ENCODE measurements at regions not wholly inside any gene's neighbourhood (a gene's known extent, or its start where the extent isn't known, plus 50 kb on each side); places are given as distances from the start of the nearest gene placed in this dataset.

DNA sequence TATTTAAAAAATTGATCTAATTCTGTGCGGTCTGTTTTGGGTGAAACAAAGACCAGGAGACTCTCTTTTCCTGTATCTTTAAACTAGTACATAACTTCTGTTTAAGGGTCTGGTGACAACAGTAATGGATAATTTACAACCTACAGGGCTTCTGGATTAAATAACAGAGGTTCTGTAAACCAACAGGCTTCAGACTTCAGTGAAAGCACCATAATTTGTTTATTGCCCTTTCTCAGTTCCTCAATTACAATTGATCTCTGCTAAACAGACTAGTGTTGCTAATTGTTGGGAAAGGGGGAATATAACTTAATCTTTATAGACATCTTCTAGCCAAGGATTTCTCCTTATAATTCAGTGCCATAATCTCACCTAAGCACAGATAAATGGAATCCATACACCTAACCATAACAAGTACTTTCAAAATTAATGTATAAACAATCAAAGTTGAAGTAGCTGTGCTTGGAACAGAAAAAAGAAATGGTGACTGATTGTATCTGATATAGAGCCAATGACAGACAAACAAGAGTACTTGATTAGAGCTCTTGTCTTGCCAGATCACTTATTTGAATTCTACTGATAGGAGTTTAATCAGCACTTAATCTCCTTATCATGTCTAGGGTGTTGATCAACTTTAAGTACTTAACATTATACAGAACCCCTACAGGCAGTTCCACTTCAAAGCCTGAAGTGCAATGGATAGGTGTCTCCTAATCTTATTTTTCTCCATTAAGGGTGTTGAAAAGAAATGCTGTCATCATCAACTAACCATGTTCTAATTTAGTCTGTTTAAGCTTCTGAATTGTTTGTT is 536.0 kb downstream of the NR2F1-AS1 start:
- no peak overlapping the region for H3K4me3 ChIP-seq (ENCODE audit: low read depth, low read length)
- no peak for DNase-seq (ENCODE audit: low read depth, low spot score)
- in situ Hi-C loops (cut with HindIII; ENCODE audit: low sequenced_read_pairs): no loop called here
- TF ChIP-seq, protein P1, sequence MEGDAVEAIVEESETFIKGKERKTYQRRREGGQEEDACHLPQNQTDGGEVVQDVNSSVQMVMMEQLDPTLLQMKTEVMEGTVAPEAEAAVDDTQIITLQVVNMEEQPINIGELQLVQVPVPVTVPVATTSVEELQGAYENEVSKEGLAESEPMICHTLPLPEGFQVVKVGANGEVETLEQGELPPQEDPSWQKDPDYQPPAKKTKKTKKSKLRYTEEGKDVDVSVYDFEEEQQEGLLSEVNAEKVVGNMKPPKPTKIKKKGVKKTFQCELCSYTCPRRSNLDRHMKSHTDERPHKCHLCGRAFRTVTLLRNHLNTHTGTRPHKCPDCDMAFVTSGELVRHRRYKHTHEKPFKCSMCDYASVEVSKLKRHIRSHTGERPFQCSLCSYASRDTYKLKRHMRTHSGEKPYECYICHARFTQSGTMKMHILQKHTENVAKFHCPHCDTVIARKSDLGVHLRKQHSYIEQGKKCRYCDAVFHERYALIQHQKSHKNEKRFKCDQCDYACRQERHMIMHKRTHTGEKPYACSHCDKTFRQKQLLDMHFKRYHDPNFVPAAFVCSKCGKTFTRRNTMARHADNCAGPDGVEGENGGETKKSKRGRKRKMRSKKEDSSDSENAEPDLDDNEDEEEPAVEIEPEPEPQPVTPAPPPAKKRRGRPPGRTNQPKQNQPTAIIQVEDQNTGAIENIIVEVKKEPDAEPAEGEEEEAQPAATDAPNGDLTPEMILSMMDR (IDR thresholded peaks at IDR 0.05; ENCODE audit: low read depth, low read length): no peak

DNA sequence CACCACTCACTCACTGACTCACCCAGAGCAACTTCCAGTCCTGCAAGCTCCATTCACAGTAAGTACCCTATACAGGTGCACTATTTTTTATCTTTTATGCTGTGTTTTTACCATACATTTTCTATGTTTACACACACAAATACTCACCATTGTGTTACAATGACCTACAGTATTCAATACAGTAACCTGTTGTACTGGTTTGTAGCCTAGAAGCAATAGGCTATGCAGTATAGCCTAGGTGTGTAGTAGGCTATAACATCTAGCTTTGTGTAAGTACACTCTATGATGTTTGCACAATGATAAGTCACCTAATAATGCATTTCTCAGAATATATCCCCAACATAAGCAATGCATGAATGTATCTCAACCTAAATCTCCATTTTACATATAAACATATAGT is 541.1 kb downstream of the NR2F1-AS1 start:
- no peak for DNase-seq (ENCODE audit: low read depth, low spot score)
- TF ChIP-seq, protein P1 (IDR thresholded peaks at IDR 0.05; ENCODE audit: low read depth, low read length): no peak
- H3K4me3 ChIP-seq (ENCODE audit: low read depth, low read length): no peak overlapping the region
- in situ Hi-C loops (cut with HindIII; ENCODE audit: low sequenced_read_pairs): no loop called here

DNA sequence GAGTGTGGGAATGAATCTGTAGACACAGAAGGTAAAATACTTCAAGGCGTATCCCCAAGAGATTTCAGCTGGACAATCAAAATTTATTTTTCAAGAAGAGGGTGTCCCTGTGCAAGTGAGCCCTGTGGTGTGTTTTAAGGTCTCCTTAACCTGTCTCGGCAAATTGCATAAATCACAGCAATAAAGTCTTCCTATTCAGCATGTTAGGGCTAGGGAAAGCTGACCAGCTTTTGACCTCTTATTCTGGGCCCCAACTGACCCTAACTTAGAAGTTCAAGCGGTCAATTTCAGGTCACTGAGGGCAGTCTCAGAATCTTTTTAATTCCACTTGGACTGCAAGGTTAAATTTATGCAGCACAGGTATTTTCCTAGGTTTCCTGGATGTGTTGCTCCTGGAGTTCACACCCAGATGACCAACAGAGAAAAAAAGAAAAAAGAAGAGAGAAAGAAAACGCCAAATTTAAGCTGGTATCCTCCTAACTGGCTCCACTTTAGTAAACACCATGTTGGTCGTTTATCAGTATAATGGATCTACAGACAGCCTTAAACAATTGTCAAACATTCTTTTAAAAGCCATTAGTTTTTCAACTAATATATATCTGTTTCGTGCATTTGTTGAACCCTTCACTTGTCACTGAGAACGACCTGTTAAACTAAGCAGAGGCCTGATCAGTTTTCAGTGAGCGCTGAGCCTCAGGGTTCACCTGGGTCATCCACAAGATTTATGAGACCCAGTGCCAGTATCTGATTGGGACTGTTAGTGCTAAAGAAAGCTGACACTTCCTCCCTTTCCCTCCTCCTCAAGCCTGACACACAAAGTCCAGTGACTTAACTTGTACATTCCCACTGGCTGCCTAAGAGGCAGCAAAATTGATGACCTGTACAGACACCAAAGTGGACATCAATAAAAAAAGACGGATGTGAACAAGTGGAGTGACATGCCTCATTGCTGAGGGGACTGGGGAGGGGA is 546.1 kb downstream of the NR2F1-AS1 start:
- TF ChIP-seq, protein P1 (IDR thresholded peaks at IDR 0.05; ENCODE audit: low read depth, low read length): no peak
- H3K4me3 ChIP-seq (ENCODE audit: low read depth, low read length): no peak overlapping the region
- no peak for DNase-seq (ENCODE audit: low read depth, low spot score)
- in situ Hi-C loops (cut with HindIII; ENCODE audit: low sequenced_read_pairs): no loop called here

DNA sequence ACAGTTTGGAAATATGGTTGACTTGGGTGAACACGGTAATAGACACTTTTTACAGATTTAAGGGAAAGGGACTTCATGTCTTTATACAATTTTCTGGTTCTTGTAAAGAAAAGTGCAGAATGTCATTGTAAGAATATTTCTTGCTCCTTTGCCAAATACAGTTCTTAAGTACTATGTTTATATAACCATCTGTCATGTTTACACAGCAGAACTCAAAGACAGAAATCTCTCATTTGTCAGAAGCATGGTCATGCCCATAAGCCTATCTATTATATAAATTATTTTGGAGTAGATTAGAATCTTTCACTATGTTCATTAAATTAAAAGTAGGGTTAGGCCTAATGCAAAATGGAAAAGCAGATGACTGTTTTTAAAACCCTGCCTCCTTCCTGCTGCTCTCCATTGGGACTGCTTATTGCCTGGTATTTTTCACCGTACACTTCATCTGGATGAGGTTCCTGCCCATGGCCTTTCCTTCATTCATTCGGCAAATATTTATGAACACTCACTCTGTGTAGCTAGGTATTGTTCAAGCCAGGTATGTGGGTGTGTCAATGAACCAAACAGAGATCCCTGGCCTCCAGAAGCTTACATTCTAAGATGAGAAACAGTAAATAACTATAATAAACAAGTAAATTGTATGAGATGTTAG is 558.1 kb downstream of the NR2F1-AS1 start:
- TF ChIP-seq, protein P1 (IDR thresholded peaks at IDR 0.05; ENCODE audit: low read depth, low read length): no peak
- no peak overlapping the region for H3K4me3 ChIP-seq (ENCODE audit: low read depth, low read length)
- in situ Hi-C loops (cut with HindIII; ENCODE audit: low sequenced_read_pairs): no loop called here
- DNase-seq (ENCODE audit: low read depth, low spot score): peak; percentile 45

DNA sequence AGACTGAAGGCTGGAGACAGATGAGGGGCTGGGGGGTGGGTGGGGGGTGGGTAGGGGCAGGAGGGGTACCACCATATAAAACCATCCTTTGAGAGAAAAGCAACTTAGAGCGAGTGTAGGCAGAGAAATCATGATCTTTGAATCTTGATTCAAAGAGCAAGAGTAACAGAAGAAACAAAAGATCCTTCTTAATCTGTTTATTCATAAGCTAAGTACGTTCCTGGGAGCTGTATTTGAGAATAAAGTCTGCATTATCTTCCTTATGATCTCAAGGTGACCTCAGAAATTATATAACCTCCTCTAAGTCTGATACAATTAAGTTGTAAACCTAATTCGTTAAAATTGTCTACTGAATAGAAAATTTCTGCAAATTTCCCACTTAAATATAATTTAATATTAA is 558.8 kb downstream of the NR2F1-AS1 start:
- in situ Hi-C loops (cut with HindIII; ENCODE audit: low sequenced_read_pairs): no loop called here

More for the DNA sequence above, 558.8 kb downstream of the NR2F1-AS1 start:
- TF ChIP-seq, protein P1 (IDR thresholded peaks at IDR 0.05; ENCODE audit: low read depth, low read length): no peak
- no peak overlapping the region for H3K4me3 ChIP-seq (ENCODE audit: low read depth, low read length)
- no peak for DNase-seq (ENCODE audit: low read depth, low spot score)
